GM12878 (cell line): ENCODE measurements at regions not wholly inside any gene's neighbourhood (a gene's known extent, or its start where the extent isn't known, plus 50 kb on each side); places are given as distances from the start of the nearest gene placed in this dataset.

Source experiments
- CBFB ChIP-seq: IDR thresholded peaks from 2 replicates; pipeline ENCODE4 v1.6.1; 2016; ENCODE audit warnings: antibody characterized with exemption, low read depth
- CBX5 ChIP-seq: sonication (generic); IDR thresholded peaks from 2 replicates; pipeline ENCODE4 v1.6.1; 2016; ENCODE audit warnings: low read depth, moderate library complexity, mild to moderate bottlenecking, inconsistent platforms
- KDM1A ChIP-seq: fragments of 200-600 bp; sonication (generic); IDR thresholded peaks from 2 replicates; pipeline ENCODE4 v1.6.1; 2016; ENCODE audit warnings: borderline replicate concordance
- NR2F1 ChIP-seq: fragments of 450-650 bp; conservative IDR thresholded peaks from 2 replicates; pipeline ENCODE4 v1.6.1; 2017; ENCODE audit warnings: mild to moderate bottlenecking
- TF ChIP-seq, protein P1 (sequence below): fragments of 450-650 bp; formaldehyde crosslinking; IDR thresholded peaks from 2 replicates; pipeline ENCODE4 v1.4.0; 2020; ENCODE audit warnings: mild to moderate bottlenecking, moderate library complexity
- TF ChIP-seq, protein P2 (sequence below): fragments of 150-350 bp; IDR thresholded peaks from 2 replicates; pipeline ENCODE4 v1.6.1; 2016; ENCODE audit warnings: low read depth, low read length
- TF ChIP-seq, protein P3 (sequence below): IDR thresholded peaks from 2 replicates; pipeline ENCODE4 v1.6.1; 2011; ENCODE audit warnings: low read depth, low read length, improper control_type of control experiment, borderline replicate concordance
- TF ChIP-seq, protein P4 (sequence below): IDR thresholded peaks from 2 replicates; pipeline ENCODE4 v1.6.1; 2011; ENCODE audit warnings: low read depth, mild to moderate bottlenecking, low read length, moderate library complexity, borderline replicate concordance; ENCODE audit errors: extremely low read depth

DNA sequence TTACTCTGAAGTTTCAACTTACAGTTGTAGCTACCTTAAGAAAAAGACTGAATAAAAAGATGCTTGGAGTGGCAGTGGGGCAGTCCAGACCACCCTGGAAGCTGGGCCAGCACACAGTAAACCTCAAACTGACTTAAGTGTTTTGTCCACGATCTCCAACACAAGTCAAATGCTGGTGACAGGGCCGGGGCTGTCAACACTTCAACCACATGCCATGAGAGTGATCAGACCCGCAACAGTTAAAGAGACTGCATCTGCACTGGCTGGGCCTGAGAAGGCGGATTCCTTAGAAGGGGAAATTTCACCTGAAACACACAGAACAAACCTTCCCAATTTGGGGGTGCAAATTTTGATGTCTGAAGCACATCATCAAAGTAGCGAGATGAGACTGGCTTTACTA lies 223.5 kb upstream of the CAND1 start (continued):
- TF ChIP-seq NR2F1 = no peak
- TF ChIP-seq, protein P1, sequence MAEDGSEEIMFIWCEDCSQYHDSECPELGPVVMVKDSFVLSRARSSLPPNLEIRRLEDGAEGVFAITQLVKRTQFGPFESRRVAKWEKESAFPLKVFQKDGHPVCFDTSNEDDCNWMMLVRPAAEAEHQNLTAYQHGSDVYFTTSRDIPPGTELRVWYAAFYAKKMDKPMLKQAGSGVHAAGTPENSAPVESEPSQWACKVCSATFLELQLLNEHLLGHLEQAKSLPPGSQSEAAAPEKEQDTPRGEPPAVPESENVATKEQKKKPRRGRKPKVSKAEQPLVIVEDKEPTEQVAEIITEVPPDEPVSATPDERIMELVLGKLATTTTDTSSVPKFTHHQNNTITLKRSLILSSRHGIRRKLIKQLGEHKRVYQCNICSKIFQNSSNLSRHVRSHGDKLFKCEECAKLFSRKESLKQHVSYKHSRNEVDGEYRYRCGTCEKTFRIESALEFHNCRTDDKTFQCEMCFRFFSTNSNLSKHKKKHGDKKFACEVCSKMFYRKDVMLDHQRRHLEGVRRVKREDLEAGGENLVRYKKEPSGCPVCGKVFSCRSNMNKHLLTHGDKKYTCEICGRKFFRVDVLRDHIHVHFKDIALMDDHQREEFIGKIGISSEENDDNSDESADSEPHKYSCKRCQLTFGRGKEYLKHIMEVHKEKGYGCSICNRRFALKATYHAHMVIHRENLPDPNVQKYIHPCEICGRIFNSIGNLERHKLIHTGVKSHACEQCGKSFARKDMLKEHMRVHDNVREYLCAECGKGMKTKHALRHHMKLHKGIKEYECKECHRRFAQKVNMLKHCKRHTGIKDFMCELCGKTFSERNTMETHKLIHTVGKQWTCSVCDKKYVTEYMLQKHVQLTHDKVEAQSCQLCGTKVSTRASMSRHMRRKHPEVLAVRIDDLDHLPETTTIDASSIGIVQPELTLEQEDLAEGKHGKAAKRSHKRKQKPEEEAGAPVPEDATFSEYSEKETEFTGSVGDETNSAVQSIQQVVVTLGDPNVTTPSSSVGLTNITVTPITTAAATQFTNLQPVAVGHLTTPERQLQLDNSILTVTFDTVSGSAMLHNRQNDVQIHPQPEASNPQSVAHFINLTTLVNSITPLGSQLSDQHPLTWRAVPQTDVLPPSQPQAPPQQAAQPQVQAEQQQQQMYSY = no peak
- TF ChIP-seq, protein P2, sequence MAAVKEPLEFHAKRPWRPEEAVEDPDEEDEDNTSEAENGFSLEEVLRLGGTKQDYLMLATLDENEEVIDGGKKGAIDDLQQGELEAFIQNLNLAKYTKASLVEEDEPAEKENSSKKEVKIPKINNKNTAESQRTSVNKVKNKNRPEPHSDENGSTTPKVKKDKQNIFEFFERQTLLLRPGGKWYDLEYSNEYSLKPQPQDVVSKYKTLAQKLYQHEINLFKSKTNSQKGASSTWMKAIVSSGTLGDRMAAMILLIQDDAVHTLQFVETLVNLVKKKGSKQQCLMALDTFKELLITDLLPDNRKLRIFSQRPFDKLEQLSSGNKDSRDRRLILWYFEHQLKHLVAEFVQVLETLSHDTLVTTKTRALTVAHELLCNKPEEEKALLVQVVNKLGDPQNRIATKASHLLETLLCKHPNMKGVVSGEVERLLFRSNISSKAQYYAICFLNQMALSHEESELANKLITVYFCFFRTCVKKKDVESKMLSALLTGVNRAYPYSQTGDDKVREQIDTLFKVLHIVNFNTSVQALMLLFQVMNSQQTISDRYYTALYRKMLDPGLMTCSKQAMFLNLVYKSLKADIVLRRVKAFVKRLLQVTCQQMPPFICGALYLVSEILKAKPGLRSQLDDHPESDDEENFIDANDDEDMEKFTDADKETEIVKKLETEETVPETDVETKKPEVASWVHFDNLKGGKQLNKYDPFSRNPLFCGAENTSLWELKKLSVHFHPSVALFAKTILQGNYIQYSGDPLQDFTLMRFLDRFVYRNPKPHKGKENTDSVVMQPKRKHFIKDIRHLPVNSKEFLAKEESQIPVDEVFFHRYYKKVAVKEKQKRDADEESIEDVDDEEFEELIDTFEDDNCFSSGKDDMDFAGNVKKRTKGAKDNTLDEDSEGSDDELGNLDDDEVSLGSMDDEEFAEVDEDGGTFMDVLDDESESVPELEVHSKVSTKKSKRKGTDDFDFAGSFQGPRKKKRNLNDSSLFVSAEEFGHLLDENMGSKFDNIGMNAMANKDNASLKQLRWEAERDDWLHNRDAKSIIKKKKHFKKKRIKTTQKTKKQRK = no peak
- TF ChIP-seq, protein P3, sequence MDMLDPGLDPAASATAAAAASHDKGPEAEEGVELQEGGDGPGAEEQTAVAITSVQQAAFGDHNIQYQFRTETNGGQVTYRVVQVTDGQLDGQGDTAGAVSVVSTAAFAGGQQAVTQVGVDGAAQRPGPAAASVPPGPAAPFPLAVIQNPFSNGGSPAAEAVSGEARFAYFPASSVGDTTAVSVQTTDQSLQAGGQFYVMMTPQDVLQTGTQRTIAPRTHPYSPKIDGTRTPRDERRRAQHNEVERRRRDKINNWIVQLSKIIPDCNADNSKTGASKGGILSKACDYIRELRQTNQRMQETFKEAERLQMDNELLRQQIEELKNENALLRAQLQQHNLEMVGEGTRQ = no peak
- no peak for TF ChIP-seq KDM1A
- no peak for TF ChIP-seq CBFB
- TF ChIP-seq CBX5 = no peak
- TF ChIP-seq, protein P4, sequence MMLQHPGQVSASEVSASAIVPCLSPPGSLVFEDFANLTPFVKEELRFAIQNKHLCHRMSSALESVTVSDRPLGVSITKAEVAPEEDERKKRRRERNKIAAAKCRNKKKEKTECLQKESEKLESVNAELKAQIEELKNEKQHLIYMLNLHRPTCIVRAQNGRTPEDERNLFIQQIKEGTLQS = no peak
